Adrenal gland (tissue), 5 donors: ENCODE measurements at regions not wholly inside any gene's neighbourhood (a gene's known extent, or its start where the extent isn't known, plus 50 kb on each side); places are given as distances from the start of the nearest gene placed in this dataset.

ENCODE experiments used
- CTCF ChIP-seq, 6 experiments: fragments of 450-650 bp in 4 of 6; fragments of 200-600 bp in 2 of 6; sonication (generic) in 1 of 6; IDR thresholded peaks; 1 replicate in 5 of 6; 2 replicates in 1 of 6; pipeline versions ENCODE4 v1.5.1 to v1.8.0; 2016 to 2021; ENCODE audit warnings: antibody characterized with exemption in 6 of 6, mild to moderate bottlenecking in 2 of 6, moderate library complexity in 1 of 6
- POLR2A ChIP-seq, 2 donors: fragments of 450-650 bp; IDR thresholded peaks; one replicate each; pipeline ENCODE4 v1.6.1; 2017; ENCODE audit warnings: antibody characterized with exemption in 2 of 2, mild to moderate bottlenecking in 2 of 2, moderate library complexity in 1 of 2
- donor health status: DM: no; HTN: no; CAD: no.

GRCh38 chr2:185279999-185280398, 458.6 kb upstream of the FSIP2 start:
- TF ChIP-seq CTCF (IDR thresholded peaks at IDR 0.05) (peak in 5 of 6 experiments; percentile 15 to 46 (median 33)), POLR2A (IDR thresholded peaks at IDR 0.05) (no peak)
